ENCODE measurements at regions not wholly inside any gene's neighbourhood (a gene's known extent, or its start where the extent isn't known, plus 50 kb on each side); places are given as distances from the start of the nearest gene placed in this dataset.

- in situ Hi-C loops (cut with MboI): no loop called here
- no peak overlapping the region for H3K4me3 ChIP-seq
- H4K20me1 ChIP-seq (ENCODE audit: control insufficient read depth, insufficient read depth): no peaks in the 10 kb centered on the region
- no peak overlapping the region for H2AFZ ChIP-seq (ENCODE audit: control insufficient read depth, low read depth, low read length)
- H3K27me3 ChIP-seq (replicated peaks in 1 of 2; ENCODE audit: control insufficient read depth in 2 of 2, insufficient read depth in 2 of 2, low read length in 1 of 2): no peaks in the 10 kb centered on the region
- POLR2A ChIA-PET: no interaction called here
- SMC1A ChIA-PET (ENCODE audit: uncharacterized antibody, unreplicated experiment): no interaction called here
- TF ChIP-seq CTCF (IDR thresholded peaks at IDR 0.05 in 2 of 3, conservative IDR thresholded peaks at IDR 0.05 in 1 of 3; ENCODE audit: control insufficient read depth in 2 of 3, extremely low read depth in 1 of 3, insufficient read depth in 1 of 3, low read depth in 3 of 3, low read length in 3 of 3) (0 out of 6 replicates have a peak, but pooled peaks of 1 of the 3 experiments have one; percentile 16), ZNF622 (IDR thresholded peaks at IDR 0.05) (no peak), SREBF1 (IDR thresholded peaks at IDR 0.05; ENCODE audit: low read length) (no peak), YBX1 (IDR thresholded peaks at IDR 0.05) (no peak), KLF5 (IDR thresholded peaks at IDR 0.05; ENCODE audit: partially characterized antibody) (no peak), ATF2 (IDR thresholded peaks at IDR 0.05; ENCODE audit: low read length) (no peak), MXI1 (IDR thresholded peaks at IDR 0.05; ENCODE audit: low read depth, low read length) (no peak)
- intact Hi-C loops (cut with micrococcal nuclease; ENCODE audit: unreplicated experiment): no loop called here
- no TSS peak for BruUV-seq (replicated peaks)
- peak; percentile 63 for ATAC-seq
- RAD21 ChIA-PET (ENCODE audit: unreplicated experiment): no interaction called here
- DNase-seq (ENCODE audit: low read depth, low spot score): no peak
- no peak overlapping the region for H3K9ac ChIP-seq (ENCODE audit: control insufficient read depth, insufficient read depth, low read length)
- no peaks in the 10 kb centered on the region for H3K36me3 ChIP-seq (ENCODE audit: control insufficient read depth in 2 of 2, insufficient read depth in 2 of 2, low read length in 1 of 2)
- H3K79me2 ChIP-seq (ENCODE audit: control insufficient read depth, insufficient read depth, low read length): no peaks in the 10 kb centered on the region
- no peak overlapping the region for H3K4me2 ChIP-seq (ENCODE audit: control insufficient read depth, insufficient read depth)
- CTCF ChIA-PET: no interaction called here
- no peak for FAIRE-seq
- no peaks in the 10 kb centered on the region for H3K4me1 ChIP-seq (ENCODE audit: control insufficient read depth, insufficient read depth, low read length)
- no peak overlapping the region for H3K27ac ChIP-seq (ENCODE audit: control insufficient read depth, insufficient read depth)
- no peaks in the 10 kb centered on the region for H3K9me3 ChIP-seq (replicated peaks; ENCODE audit: control insufficient read depth, insufficient read depth, low read length)
- WGBS (ENCODE audit: insufficient coverage, insufficient replicate concordance, low lambda C conversion rate, missing lambda C conversion rate): 21% methylated on average over 3 of the region's 3 CpGs
Observed at GRCh38 chr11:37712251-37712650, 1114.2 kb upstream of the RAG2 start.

All from GM12878 (cell line).